ENCODE measurements at regions not wholly inside any gene's neighbourhood (a gene's known extent, or its start where the extent isn't known, plus 50 kb on each side); places are given as distances from the start of the nearest gene placed in this dataset.

GRCh38 chr3:159655202-159655601 lies 333.4 kb upstream of the IL12A start:
- H3K4me2 ChIP-seq (ENCODE audit: low read length) = no peak overlapping the region
- H3K9ac ChIP-seq (ENCODE audit: low read length) = no peak overlapping the region
- H3K9me2 ChIP-seq (ENCODE audit: insufficient read depth, low read length) = no peaks in the 10 kb centered on the region
- H3K4me3 ChIP-seq (ENCODE audit: low read length) = no peak overlapping the region
- TF ChIP-seq, protein P1, sequence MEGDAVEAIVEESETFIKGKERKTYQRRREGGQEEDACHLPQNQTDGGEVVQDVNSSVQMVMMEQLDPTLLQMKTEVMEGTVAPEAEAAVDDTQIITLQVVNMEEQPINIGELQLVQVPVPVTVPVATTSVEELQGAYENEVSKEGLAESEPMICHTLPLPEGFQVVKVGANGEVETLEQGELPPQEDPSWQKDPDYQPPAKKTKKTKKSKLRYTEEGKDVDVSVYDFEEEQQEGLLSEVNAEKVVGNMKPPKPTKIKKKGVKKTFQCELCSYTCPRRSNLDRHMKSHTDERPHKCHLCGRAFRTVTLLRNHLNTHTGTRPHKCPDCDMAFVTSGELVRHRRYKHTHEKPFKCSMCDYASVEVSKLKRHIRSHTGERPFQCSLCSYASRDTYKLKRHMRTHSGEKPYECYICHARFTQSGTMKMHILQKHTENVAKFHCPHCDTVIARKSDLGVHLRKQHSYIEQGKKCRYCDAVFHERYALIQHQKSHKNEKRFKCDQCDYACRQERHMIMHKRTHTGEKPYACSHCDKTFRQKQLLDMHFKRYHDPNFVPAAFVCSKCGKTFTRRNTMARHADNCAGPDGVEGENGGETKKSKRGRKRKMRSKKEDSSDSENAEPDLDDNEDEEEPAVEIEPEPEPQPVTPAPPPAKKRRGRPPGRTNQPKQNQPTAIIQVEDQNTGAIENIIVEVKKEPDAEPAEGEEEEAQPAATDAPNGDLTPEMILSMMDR (IDR thresholded peaks at IDR 0.05; ENCODE audit: poor library complexity, severe bottlenecking) = no peak
- no peak for TF ChIP-seq SMC3 (conservative IDR thresholded peaks at IDR 0.05; ENCODE audit: poor library complexity)
- no peak for TF ChIP-seq EZH2 (IDR thresholded peaks at IDR 0.05; ENCODE audit: borderline replicate concordance, insufficient read depth, low read length, poor library complexity, severe bottlenecking)
- TF ChIP-seq RAD21 (conservative IDR thresholded peaks at IDR 0.05) = no peak
- TF ChIP-seq TAF1 (IDR thresholded peaks at IDR 0.05; ENCODE audit: low read depth) = no peak
- no peak for TF ChIP-seq POLR2AphosphoS5 (IDR thresholded peaks at IDR 0.05)
- no peaks in the 10 kb centered on the region for H3K27me3 ChIP-seq (ENCODE audit: insufficient read depth, low read depth, low read length)
- H3K79me2 ChIP-seq (replicated peaks; ENCODE audit: insufficient read depth, low read length) = no peaks in the 10 kb centered on the region
- H3F3A ChIP-seq (ENCODE audit: insufficient read depth, low read length, poor library complexity, severe bottlenecking) = no peaks in the 10 kb centered on the region
- H3K36me3 ChIP-seq (ENCODE audit: insufficient read depth, low read length) = no peaks in the 10 kb centered on the region
- no peaks in the 10 kb centered on the region for H3K9me3 ChIP-seq (ENCODE audit: low read length)
- no peak overlapping the region for H3K27ac ChIP-seq (ENCODE audit: low read length)
- no peak overlapping the region for H2AFZ ChIP-seq (ENCODE audit: low read depth, low read length)
- no peaks in the 10 kb centered on the region for H4K20me1 ChIP-seq (ENCODE audit: insufficient read depth)

DNA sequence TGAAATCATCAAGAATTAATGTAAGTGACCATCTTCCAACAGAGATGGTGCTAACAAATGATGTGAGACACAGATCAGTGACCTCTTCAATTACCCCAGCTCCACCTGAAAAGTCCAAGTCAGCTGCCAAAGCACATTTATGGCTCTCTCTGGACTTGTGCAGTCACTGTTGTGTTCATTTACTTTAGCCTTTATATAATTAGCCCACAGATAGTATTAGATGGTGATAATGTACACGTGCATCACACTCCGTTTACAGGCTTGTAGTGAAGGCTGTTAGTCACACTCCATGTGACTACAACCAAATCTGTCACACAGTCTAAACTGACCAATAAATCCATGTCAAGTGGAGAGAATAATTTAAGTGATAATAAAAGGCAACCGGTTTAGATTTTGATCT lies 331.5 kb upstream of the IL12A start:
- H3K9me2 ChIP-seq (ENCODE audit: insufficient read depth, low read length) = no peaks in the 10 kb centered on the region
- no peaks in the 10 kb centered on the region for H3F3A ChIP-seq (ENCODE audit: insufficient read depth, low read length, poor library complexity, severe bottlenecking)
- no peaks in the 10 kb centered on the region for H3K9me3 ChIP-seq (ENCODE audit: low read length)
- H3K79me2 ChIP-seq (replicated peaks; ENCODE audit: insufficient read depth, low read length) = no peaks in the 10 kb centered on the region
- no peak overlapping the region for H3K9ac ChIP-seq (ENCODE audit: low read length)
- no peak overlapping the region for H2AFZ ChIP-seq (ENCODE audit: low read depth, low read length)
- H3K4me2 ChIP-seq (ENCODE audit: low read length) = no peak overlapping the region
- H3K27ac ChIP-seq (ENCODE audit: low read length) = no peak overlapping the region
- H3K27me3 ChIP-seq (ENCODE audit: insufficient read depth, low read depth, low read length) = no peaks in the 10 kb centered on the region
- H3K36me3 ChIP-seq (ENCODE audit: insufficient read depth, low read length) = no peaks in the 10 kb centered on the region
- H3K4me3 ChIP-seq (ENCODE audit: low read length) = no peak overlapping the region
- no peaks in the 10 kb centered on the region for H4K20me1 ChIP-seq (ENCODE audit: insufficient read depth)
- no peak for TF ChIP-seq EP300 (conservative IDR thresholded peaks at IDR 0.05; ENCODE audit: poor library complexity, severe bottlenecking)

DNA sequence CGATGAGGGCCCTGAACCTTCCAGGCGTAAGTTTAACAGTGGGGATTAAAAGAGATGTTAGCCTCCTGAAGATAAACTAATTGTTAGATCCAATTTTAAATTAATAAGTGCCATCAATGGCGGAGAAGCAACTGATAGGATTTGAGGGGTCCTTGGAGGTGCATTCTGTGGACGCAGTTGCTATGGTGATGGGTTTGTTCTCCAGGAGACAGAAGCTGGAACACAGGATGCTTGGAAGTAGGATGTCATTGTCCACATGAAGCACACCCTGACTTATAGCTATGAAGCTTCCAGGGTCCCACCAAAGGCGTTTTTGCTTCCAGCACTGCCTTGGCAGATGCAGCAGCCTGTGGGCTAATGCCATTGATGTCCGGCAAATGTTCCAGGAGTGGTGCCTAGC lies 331.0 kb upstream of the IL12A start:
- H3K79me2 ChIP-seq (replicated peaks; ENCODE audit: insufficient read depth, low read length) = no peaks in the 10 kb centered on the region
- H2AFZ ChIP-seq (ENCODE audit: low read depth, low read length) = no peak overlapping the region
- H3K9me3 ChIP-seq (ENCODE audit: low read length) = no peaks in the 10 kb centered on the region
- no peak overlapping the region for H3K27ac ChIP-seq (ENCODE audit: low read length)
- H3K36me3 ChIP-seq (ENCODE audit: insufficient read depth, low read length) = no peaks in the 10 kb centered on the region
- no peaks in the 10 kb centered on the region for H4K20me1 ChIP-seq (ENCODE audit: insufficient read depth)
- H3K4me3 ChIP-seq (ENCODE audit: low read length) = no peak overlapping the region
- no peaks in the 10 kb centered on the region for H3F3A ChIP-seq (ENCODE audit: insufficient read depth, low read length, poor library complexity, severe bottlenecking)
- no peaks in the 10 kb centered on the region for H3K27me3 ChIP-seq (ENCODE audit: insufficient read depth, low read depth, low read length)
- H3K9ac ChIP-seq (ENCODE audit: low read length) = no peak overlapping the region
- no peak overlapping the region for H3K4me2 ChIP-seq (ENCODE audit: low read length)
- no peaks in the 10 kb centered on the region for H3K9me2 ChIP-seq (ENCODE audit: insufficient read depth, low read length)
- TF ChIP-seq RAD21 (conservative IDR thresholded peaks at IDR 0.05) (no peak), EZH2 (IDR thresholded peaks at IDR 0.05; ENCODE audit: borderline replicate concordance, insufficient read depth, low read length, poor library complexity, severe bottlenecking) (no peak), TAF1 (IDR thresholded peaks at IDR 0.05; ENCODE audit: low read depth) (no peak), EP300 (conservative IDR thresholded peaks at IDR 0.05; ENCODE audit: poor library complexity, severe bottlenecking) (no peak)

GRCh38 chr3:159660326-159660725 lies 328.3 kb upstream of the IL12A start:
- Histone ChIP-seq H3K9me3 (ENCODE audit: low read length) (no peaks in the 10 kb centered on the region), H3K9ac (ENCODE audit: low read length) (no peak overlapping the region), H2AFZ (ENCODE audit: low read depth, low read length) (no peak overlapping the region), H3K9me2 (ENCODE audit: insufficient read depth, low read length) (no peaks in the 10 kb centered on the region), H3K27me3 (ENCODE audit: insufficient read depth, low read depth, low read length) (no peaks in the 10 kb centered on the region), H3K4me2 (ENCODE audit: low read length) (no peak overlapping the region), H3K79me2 (replicated peaks; ENCODE audit: insufficient read depth, low read length) (no peaks in the 10 kb centered on the region), H3K27ac (ENCODE audit: low read length) (peak overlapping the region; percentile 44), H3K36me3 (ENCODE audit: insufficient read depth, low read length) (no peaks in the 10 kb centered on the region), H4K20me1 (ENCODE audit: insufficient read depth) (no peaks in the 10 kb centered on the region), H3K4me3 (ENCODE audit: low read length) (no peak overlapping the region), H3F3A (ENCODE audit: insufficient read depth, low read length, poor library complexity, severe bottlenecking) (no peaks in the 10 kb centered on the region)
- TF ChIP-seq POLR2AphosphoS5 (IDR thresholded peaks at IDR 0.05) (no peak), SMC3 (conservative IDR thresholded peaks at IDR 0.05; ENCODE audit: poor library complexity) (no peak)
- TF ChIP-seq, protein P1 (IDR thresholded peaks at IDR 0.05; ENCODE audit: poor library complexity, severe bottlenecking) = no peak

Data from neural cell (in vitro differentiated cells).